HEK293 (cell line): ENCODE measurements at regions not wholly inside any gene's neighbourhood (a gene's known extent, or its start where the extent isn't known, plus 50 kb on each side); places are given as distances from the start of the nearest gene placed in this dataset.

ENCODE experiments used
- ZNF10 ChIP-seq: fragments of 450-650 bp; formaldehyde crosslinking; IDR thresholded peaks from 2 replicates; pipeline ENCODE4 v1.5.1; 2017; ENCODE audit warnings: missing biosample characterization, missing genetic modification characterization
- ZNF214 ChIP-seq: fragments of 450-650 bp; formaldehyde crosslinking; IDR thresholded peaks from 2 replicates; pipeline ENCODE4 v1.5.1; 2017; ENCODE audit warnings: missing biosample characterization, mild to moderate bottlenecking, missing genetic modification characterization, borderline replicate concordance
- ZNF24 ChIP-seq: fragments of 450-650 bp; formaldehyde crosslinking; IDR thresholded peaks from 2 replicates; pipeline ENCODE4 v1.5.1; 2016; ENCODE audit warnings: missing biosample characterization, missing genetic modification characterization
- ZNF48 ChIP-seq: fragments of 450-650 bp; formaldehyde crosslinking; IDR thresholded peaks from 2 replicates; pipeline ENCODE4 v1.5.1; 2016; ENCODE audit warnings: missing biosample characterization, missing genetic modification characterization
- ZNF768 ChIP-seq: fragments of 450-650 bp; formaldehyde crosslinking; IDR thresholded peaks from 2 replicates; pipeline ENCODE4 v1.5.1; 2018; ENCODE audit warnings: missing biosample characterization, mild to moderate bottlenecking, missing genetic modification characterization
- TF ChIP-seq, protein P1 (sequence below): fragments of 450-650 bp; formaldehyde crosslinking; IDR thresholded peaks from 2 replicates; pipeline ENCODE4 v1.5.1; 2016; ENCODE audit warnings: missing biosample characterization, missing genetic modification characterization

DNA sequence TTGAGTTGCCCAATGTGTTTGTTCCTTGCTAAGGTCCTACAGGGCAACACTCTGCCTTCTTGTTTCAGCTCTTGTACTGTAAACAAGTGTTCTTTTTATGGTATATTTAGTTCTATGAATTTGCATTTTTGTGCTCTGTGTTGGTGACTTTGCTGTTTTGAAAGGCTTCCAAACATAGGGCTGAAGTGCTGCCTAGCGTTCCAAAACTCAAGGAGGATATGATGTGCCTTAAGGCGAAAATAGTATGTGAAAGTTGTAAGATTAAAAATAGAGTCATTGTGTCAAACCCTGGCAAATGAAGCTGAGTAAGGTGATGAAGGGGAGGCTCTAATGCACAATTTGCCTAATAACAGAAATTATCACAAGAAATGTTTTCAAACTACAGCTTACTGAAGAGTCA, 372.7 kb upstream of the TOM1L1 start:
- no peak for TF ChIP-seq ZNF48 (tag by site-specific recombination)
- TF ChIP-seq, protein P1, sequence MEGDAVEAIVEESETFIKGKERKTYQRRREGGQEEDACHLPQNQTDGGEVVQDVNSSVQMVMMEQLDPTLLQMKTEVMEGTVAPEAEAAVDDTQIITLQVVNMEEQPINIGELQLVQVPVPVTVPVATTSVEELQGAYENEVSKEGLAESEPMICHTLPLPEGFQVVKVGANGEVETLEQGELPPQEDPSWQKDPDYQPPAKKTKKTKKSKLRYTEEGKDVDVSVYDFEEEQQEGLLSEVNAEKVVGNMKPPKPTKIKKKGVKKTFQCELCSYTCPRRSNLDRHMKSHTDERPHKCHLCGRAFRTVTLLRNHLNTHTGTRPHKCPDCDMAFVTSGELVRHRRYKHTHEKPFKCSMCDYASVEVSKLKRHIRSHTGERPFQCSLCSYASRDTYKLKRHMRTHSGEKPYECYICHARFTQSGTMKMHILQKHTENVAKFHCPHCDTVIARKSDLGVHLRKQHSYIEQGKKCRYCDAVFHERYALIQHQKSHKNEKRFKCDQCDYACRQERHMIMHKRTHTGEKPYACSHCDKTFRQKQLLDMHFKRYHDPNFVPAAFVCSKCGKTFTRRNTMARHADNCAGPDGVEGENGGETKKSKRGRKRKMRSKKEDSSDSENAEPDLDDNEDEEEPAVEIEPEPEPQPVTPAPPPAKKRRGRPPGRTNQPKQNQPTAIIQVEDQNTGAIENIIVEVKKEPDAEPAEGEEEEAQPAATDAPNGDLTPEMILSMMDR (tag by site-specific recombination), result no peak
- no peak for TF ChIP-seq ZNF768 (tag by site-specific recombination)
- no peak for TF ChIP-seq ZNF214
- TF ChIP-seq ZNF24 (tag by site-specific recombination), result no peak
- no peak for TF ChIP-seq ZNF10 (tag by site-specific recombination)
